ENCODE measurements at regions not wholly inside any gene's neighbourhood (a gene's known extent, or its start where the extent isn't known, plus 50 kb on each side); places are given as distances from the start of the nearest gene placed in this dataset.
A peak's percentile ranks its signal among the peaks of the same experiment; 100 is the strongest.

GRCh38 chr13:72346716-72347115 lies 380.7 kb downstream of the MZT1 start (continued):
- TF ChIP-seq FOXP4 (CRISPR knock-in tag; IDR thresholded peaks at IDR 0.05): peak; percentile 56
- TF ChIP-seq AFF4 (CRISPR knock-in tag; IDR thresholded peaks at IDR 0.05): no peak
- no peak for TF ChIP-seq SKIL (CRISPR knock-in tag; IDR thresholded peaks at IDR 0.05; ENCODE audit: borderline replicate concordance)
- no peak for TF ChIP-seq FIP1L1 (IDR thresholded peaks at IDR 0.05; ENCODE audit: borderline replicate concordance, insufficient read depth, low read depth, low read length)
- TF ChIP-seq ZBTB39 (CRISPR knock-in tag; IDR thresholded peaks at IDR 0.05): no peak
- 0 out of 4 replicates have a peak, but pooled peaks of 1 of the 2 experiments have one; percentile 44 for TF ChIP-seq EP300 (IDR thresholded peaks at IDR 0.05; ENCODE audit: low read depth in 2 of 2, low read length in 2 of 2)
- TF ChIP-seq EP300 (CRISPR knock-in tag; IDR thresholded peaks at IDR 0.05; ENCODE audit: borderline replicate concordance): no peak
- no peak; the same call in 1 of the 2 replicates for TF ChIP-seq SALL1 (CRISPR knock-in tag; IDR thresholded peaks at IDR 0.05)
- peak; percentile 34; the same call in 1 of the 2 replicates for TF ChIP-seq RCOR2 (CRISPR knock-in tag; IDR thresholded peaks at IDR 0.05)
- TF ChIP-seq ZNF44 (CRISPR knock-in tag; IDR thresholded peaks at IDR 0.05): no peak
- TF ChIP-seq ZNF205 (CRISPR knock-in tag; IDR thresholded peaks at IDR 0.05): no peak
- TF ChIP-seq PATZ1 (CRISPR knock-in tag; IDR thresholded peaks at IDR 0.05): no peak
